GM19324 (cell line): ENCODE measurements at regions not wholly inside any gene's neighbourhood (a gene's known extent, or its start where the extent isn't known, plus 50 kb on each side); places are given as distances from the start of the nearest gene placed in this dataset.
A peak's percentile ranks its signal among the peaks of the same experiment; 100 is the strongest.
"Not testable (repeated sequence)": the region's sequence is repeated elsewhere in the genome, so short reads cannot be mapped to it uniquely, and the experiment has no call there.

Experiments
- ATAC-seq: cut with Tn5 transposase; IDR thresholded peaks from one replicate; pipeline ENCODE4 v1.9.1; 2021; ENCODE audit warnings: mild to moderate bottlenecking, moderate library complexity; ENCODE audit not compliant: unreplicated experiment, low FRiP score

- not testable (repeated sequence) for ATAC-seq
Observed at GRCh38 chr3:75432885-75433284, 231.2 kb upstream of the FRG2C start.

GRCh38 chr3:75433295-75433694 is 230.8 kb upstream of the FRG2C start:
- not testable (repeated sequence) for ATAC-seq

- ATAC-seq: not testable (repeated sequence)
Observed at GRCh38 chr3:75434276-75434912, 229.7 kb upstream of the FRG2C start.

- peak; percentile 100 for ATAC-seq
Observed at GRCh38 chr3:75434913-75435793, 229.0 kb upstream of the FRG2C start.

DNA sequence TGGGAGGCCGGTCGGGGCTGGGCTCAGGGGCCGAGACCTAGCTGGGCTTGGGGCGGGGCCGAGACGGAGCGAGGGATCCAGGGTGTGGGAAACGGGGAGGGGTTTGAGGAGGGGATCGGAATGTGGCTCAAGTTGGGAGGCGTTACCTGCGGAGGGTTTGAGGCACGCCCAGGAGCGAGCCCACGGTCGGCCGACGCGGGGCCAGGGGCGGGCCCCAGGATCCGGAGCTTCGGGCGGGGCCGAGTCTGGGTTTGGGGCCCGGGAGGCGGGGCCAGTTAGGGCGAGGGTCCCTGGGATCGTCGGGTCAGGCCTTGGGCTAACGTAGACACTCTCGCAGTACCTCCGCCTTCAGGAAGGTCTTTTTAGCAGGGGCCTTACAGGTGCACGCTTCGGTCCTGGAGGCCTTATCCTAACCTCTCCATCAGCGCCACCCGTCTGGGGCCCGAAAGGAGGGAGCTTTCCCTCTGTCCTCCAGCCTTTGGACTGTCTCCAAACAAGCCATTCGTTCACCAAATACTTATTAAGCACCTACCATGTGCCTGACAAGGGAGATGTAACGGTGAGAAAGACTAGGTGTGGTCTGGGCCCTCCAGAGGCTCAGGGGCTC is 228.2 kb upstream of the FRG2C start:
- ATAC-seq: not testable (repeated sequence)

- ATAC-seq: not testable (repeated sequence)
Observed at GRCh38 chr3:75440986-75441385, 223.1 kb upstream of the FRG2C start.

- not testable (repeated sequence) for ATAC-seq
Observed at GRCh38 chr3:75444634-75445033, 219.5 kb upstream of the FRG2C start.

- not testable (repeated sequence) for ATAC-seq
Observed at GRCh38 chr3:75445234-75445633, 218.9 kb upstream of the FRG2C start.

GRCh38 chr3:75446948-75447347 is 217.2 kb upstream of the FRG2C start:
- not testable (repeated sequence) for ATAC-seq

- not testable (repeated sequence) for ATAC-seq
Observed at GRCh38 chr3:75453328-75453727, 210.8 kb upstream of the FRG2C start.

DNA sequence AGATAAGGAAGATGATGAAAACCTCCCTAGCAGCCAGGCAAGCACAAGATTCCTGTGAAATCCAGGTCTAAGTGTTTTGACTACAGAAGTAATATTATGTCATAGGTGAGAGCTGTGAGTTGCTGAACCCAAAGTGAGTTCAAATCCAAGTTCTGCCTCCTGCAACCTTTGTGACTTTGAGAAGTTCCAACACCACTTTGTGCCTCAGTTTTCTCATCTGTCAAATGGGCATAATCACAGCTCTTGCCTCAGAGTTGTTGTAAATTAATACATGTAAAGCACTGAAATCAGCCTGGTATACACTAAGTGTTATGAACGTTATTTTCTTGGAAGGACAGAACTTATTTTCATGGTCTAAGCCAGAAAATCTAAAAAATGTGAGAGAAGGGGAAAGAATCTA is 210.3 kb upstream of the FRG2C start:
- ATAC-seq: not testable (repeated sequence)

DNA sequence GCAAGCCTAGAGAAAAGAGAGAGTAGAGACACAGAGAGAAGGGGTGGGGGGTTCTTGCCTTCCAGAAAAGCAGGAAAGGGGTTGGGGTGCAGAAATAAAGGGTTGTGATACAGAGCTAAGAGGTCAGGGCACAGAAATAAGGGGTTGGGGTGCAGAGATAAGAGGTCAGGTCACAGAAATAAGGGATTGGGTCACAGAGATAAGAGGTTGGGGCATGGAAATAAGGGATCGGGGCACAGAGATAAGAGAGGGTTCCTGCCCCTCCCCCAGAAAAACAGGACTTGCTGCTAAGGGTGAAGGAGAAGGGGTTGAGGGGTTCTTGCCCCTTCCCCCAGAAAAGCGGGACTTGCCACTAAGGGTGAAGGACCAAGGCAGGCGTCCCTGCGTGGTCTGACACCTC is 189.6 kb upstream of the FRG2C start:
- not testable (repeated sequence) for ATAC-seq

GRCh38 chr3:75496600-75496999 is 167.5 kb upstream of the FRG2C start:
- ATAC-seq: not testable (repeated sequence)

DNA sequence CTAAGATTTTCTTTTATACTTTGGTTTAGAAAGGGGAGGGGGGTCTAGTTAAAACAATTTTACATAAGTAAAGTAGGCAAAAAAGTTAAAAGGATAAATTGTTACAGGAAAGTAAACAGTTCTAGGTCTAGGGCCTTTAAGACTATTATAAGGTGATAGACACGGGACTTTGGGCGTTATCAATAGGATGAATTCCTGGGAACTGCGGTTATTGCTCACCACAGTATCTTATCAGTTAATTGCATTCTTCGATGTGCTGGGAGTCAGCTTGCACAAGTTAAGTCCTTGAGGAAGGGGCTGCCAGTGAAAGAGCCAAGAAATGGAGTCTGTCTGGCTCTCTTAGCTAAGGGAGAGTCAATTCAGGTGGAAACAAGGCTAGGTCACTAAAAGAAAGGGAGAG is 163.8 kb upstream of the FRG2C start:
- ATAC-seq: not testable (repeated sequence)

- not testable (repeated sequence) for ATAC-seq
Observed at GRCh38 chr3:75502171-75502570, 162.0 kb upstream of the FRG2C start.

DNA sequence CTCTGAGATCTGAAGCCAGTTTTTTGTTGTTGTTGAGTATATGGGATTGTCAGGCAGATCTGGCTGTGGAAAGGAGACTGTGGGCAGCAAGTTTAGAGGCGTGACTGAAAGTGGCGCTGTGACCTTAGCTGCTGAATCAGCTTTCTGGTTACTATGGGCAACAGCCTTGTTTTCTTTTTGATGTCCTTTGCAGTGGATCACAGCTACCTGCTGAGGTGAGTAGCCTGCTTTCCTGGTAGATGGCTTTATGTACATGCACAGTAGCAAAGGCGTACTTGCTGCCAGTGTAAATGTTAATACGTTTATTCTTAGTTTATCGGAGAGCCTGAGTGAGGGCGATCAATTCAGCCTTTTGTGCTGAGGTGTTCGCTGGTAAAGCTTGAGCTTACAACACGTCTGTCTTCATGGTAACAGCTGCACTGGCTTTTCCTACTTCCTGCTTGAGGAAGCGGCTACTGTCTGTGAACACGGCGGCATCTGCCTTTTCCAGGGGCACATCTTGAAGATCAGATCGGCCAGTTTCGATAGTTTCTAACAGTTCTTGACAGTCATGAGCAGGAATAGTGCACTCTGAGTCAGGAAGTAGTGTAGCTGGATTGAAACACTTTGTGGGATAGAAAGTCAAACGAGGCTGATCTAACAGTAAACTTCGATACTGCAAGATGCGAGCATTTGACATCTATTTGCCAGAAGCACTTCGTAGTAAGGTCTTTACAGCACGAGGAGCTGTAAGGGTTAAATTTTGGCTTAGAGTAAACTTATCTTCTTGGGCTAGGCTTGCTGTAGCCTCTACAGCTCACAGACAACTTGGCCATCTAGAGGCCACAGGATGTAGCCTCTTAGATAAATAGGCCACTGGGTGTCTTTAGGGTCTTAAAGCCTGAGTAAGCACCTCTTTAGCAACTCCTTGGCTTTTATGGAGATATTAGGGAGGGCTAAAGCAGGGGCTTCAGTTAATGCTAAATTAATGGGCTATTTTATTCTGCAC is 161.1 kb upstream of the FRG2C start:
- not testable (repeated sequence) for ATAC-seq

DNA sequence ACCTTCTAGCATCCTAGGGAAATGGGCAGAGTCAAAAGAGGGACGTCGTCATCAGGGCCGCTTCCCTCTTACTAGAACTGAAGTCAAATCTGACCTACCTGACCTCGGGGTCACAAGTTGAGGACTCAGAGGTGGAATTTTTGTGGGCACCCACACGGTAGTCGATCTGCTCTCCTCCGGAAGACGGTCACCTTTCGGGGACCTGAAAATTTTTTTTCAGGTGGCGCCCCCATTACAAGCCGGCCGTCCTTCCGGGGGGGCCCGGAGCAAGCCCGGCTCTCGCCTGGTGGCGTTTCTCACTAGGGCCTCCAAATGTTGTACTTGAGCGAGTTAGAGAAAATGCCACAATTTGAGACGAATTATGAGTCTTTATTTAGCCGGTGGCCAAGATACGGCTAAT is 157.5 kb upstream of the FRG2C start:
- no peak for ATAC-seq

- ATAC-seq: not testable (repeated sequence)
Observed at GRCh38 chr3:75507956-75508355, 156.2 kb upstream of the FRG2C start.

GRCh38 chr3:75527657-75528056 is 136.5 kb upstream of the FRG2C start:
- not testable (repeated sequence) for ATAC-seq

DNA sequence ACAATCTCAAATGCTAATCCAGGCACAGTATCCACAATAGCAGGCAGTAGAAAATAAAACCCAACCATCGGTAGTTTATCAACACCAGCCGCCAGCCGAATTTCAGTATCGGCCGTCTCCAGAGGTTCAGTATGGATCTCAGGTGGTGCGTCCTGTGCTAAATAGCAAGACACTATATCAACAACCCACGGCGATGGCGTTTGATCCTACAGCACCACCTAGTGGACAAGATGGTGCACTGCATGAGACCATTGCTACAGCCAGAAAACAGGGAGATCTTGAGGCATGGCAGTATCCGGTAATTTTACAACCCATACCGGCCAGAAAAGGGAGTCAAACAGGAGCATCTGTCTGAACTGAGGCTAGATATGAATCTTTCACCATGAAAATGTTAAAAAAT is 112.0 kb upstream of the FRG2C start:
- ATAC-seq: not testable (repeated sequence)
